GM23248 (cell line): ENCODE measurements at regions not wholly inside any gene's neighbourhood (a gene's known extent, or its start where the extent isn't known, plus 50 kb on each side); places are given as distances from the start of the nearest gene placed in this dataset.

ENCODE experiments used
- EZH2 ChIP-seq: fragments of 200-600 bp; sonication (generic); IDR thresholded peaks from 2 replicates; pipeline ENCODE4 v1.6.1; 2018; ENCODE audit warnings: antibody characterized with exemption, mild to moderate bottlenecking; ENCODE audit not compliant: insufficient read depth, poor library complexity, severe bottlenecking
- EZH2phosphoT487 ChIP-seq: fragments of 200-600 bp; sonication (generic); IDR thresholded peaks from 2 replicates; pipeline ENCODE4 v1.6.1; 2018; ENCODE audit warnings: antibody characterized with exemption, moderate library complexity, mild to moderate bottlenecking, low read depth; ENCODE audit not compliant: insufficient read depth

- TF ChIP-seq EZH2 (no peak), EZH2phosphoT487 (no peak)
Measured at GRCh38 chr11:27217948-27218420, 145.0 kb downstream of the CCDC34 start.
